ENCODE measurements at regions not wholly inside any gene's neighbourhood (a gene's known extent, or its start where the extent isn't known, plus 50 kb on each side); places are given as distances from the start of the nearest gene placed in this dataset.

- no peak for ATAC-seq
Observed at GRCh38 chr6:133590814-133591213, 298.1 kb upstream of the TCF21 start.

GRCh38 chr6:133591275-133591674 is 297.6 kb upstream of the TCF21 start:
- intact Hi-C loops (cut with DNase I) = no loop called here
- H3K9me3 ChIP-seq = no peaks in the 10 kb centered on the region
- no peaks in the 10 kb centered on the region for H3K27me3 ChIP-seq (ENCODE audit: insufficient read depth in 3 of 3, low read length in 2 of 3)
- 86 to 97% (median 92%) methylated on average over 1 of the region's 1 CpG for WGBS, 3 donors
- ATAC-seq (no peak), DNase-seq (no peak)
- TF ChIP-seq CTCF (IDR thresholded peaks at IDR 0.05) = no peak
- H3K4me3 ChIP-seq = no peak overlapping the region
- H3K27ac ChIP-seq = no peak overlapping the region
- H3K4me1 ChIP-seq = no peaks in the 10 kb centered on the region
- no peaks in the 10 kb centered on the region for H3K36me3 ChIP-seq (ENCODE audit: insufficient read depth in 1 of 2, low read depth in 1 of 2)

More at GRCh38 chr6:133590814-133591213, 298.1 kb upstream of the TCF21 start:
- Histone ChIP-seq H3K36me3 (ENCODE audit: insufficient read depth in 1 of 2, low read depth in 1 of 2) (no peaks in the 10 kb centered on the region), H3K9me3 (no peaks in the 10 kb centered on the region), H3K27me3 (ENCODE audit: insufficient read depth in 3 of 3, low read length in 2 of 3) (no peaks in the 10 kb centered on the region), H3K27ac (no peak overlapping the region), H3K4me1 (no peaks in the 10 kb centered on the region), H3K4me3 (no peak overlapping the region)
- 76 to 80% (median 79%) methylated on average over 3 of the region's 3 CpGs for WGBS, 3 donors
- intact Hi-C loops (cut with DNase I) = no loop called here
- TF ChIP-seq CTCF (IDR thresholded peaks at IDR 0.05) = no peak
- DNase-seq = no peak

DNA sequence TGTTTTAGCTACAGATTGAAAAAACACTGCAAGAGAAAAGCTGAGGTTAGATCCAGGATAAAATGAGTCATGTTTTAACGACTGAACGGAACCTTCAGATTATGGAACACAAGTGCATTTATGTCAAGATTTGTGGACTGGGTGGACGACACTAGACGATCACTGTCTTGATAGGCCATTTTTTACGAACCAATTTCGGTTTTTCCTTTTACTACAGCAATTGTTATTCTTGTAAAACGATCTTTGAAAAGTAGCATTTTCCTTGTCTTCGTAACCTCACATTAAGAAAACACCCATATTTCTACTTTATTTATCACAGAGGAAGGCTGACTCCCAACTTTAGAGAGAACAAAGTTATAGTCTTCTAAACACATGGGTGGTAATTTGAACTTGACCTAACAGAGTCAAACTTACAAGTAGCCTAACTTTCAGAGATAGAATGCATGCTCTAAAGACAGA is 294.2 kb upstream of the TCF21 start:
- 49 to 56% (median 52%) methylated on average over 8 of the region's 8 CpGs for WGBS, 3 donors
- Histone ChIP-seq H3K27me3 (ENCODE audit: insufficient read depth in 3 of 3, low read length in 2 of 3) (no peaks in the 10 kb centered on the region), H3K36me3 (ENCODE audit: insufficient read depth in 1 of 2, low read depth in 1 of 2) (no peaks in the 10 kb centered on the region), H3K4me1 (no peaks in the 10 kb centered on the region), H3K9me3 (no peaks in the 10 kb centered on the region), H3K27ac (no peak overlapping the region), H3K4me3 (no peak overlapping the region)
- intact Hi-C loops (cut with DNase I) = no loop called here
- ATAC-seq (no peak), DNase-seq (no peak)
- no peak for TF ChIP-seq CTCF (IDR thresholded peaks at IDR 0.05)

DNA sequence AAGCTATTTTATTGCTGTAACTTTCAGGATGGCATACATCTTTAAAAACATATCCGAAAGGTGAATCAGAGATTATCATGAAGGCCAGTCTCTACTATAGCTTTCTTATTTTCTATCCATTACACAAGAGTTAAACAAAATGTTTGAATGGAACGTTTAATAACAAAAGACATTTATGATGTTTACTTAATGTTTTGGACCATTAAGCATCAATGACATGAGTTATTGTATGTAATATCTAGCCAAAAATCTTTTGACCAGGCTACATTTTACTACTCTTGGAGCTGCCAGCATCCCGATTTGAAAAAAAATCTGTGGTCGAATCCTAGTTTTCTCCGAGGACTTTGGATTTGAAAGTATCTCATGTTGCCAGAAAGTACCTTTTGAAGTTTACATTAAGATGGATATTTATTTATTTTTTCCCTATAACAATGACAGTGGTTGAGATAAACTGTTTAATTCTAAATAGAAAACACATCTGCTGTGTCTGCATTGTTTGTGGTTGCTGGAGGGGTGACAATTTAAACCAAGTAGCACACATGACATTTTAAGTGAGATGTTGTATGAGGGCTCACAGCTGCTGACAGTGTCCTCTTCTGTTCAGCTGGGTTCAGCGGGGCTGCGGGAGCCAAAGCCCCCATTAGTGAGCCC is 293.7 kb upstream of the TCF21 start:
- 44 to 49% (median 46%) methylated on average over 7 of the region's 7 CpGs for WGBS, 3 donors
- no peak for DNase-seq

More for the DNA sequence above, 293.7 kb upstream of the TCF21 start:
- no peaks in the 10 kb centered on the region for H3K4me1 ChIP-seq
- no peaks in the 10 kb centered on the region for H3K27me3 ChIP-seq (ENCODE audit: insufficient read depth in 3 of 3, low read length in 2 of 3)
- H3K9me3 ChIP-seq = no peaks in the 10 kb centered on the region
- no peak for ATAC-seq
- intact Hi-C loops (cut with DNase I) = no loop called here
- H3K4me3 ChIP-seq = no peak overlapping the region
- TF ChIP-seq CTCF (IDR thresholded peaks at IDR 0.05) = no peak
- H3K27ac ChIP-seq = no peak overlapping the region
- no peaks in the 10 kb centered on the region for H3K36me3 ChIP-seq (ENCODE audit: insufficient read depth in 1 of 2, low read depth in 1 of 2)

All from psoas muscle (tissue), 7 donors.